HG03108 (cell line): ENCODE measurements at regions not wholly inside any gene's neighbourhood (a gene's known extent, or its start where the extent isn't known, plus 50 kb on each side); places are given as distances from the start of the nearest gene placed in this dataset.
"Not testable (repeated sequence)": the region's sequence is repeated elsewhere in the genome, so short reads cannot be mapped to it uniquely, and the experiment has no call there.

Experiments
- ATAC-seq: cut with Tn5 transposase; IDR thresholded peaks from one replicate; pipeline ENCODE4 v1.9.1; 2021; ENCODE audit warnings: moderate library complexity; ENCODE audit not compliant: unreplicated experiment

DNA sequence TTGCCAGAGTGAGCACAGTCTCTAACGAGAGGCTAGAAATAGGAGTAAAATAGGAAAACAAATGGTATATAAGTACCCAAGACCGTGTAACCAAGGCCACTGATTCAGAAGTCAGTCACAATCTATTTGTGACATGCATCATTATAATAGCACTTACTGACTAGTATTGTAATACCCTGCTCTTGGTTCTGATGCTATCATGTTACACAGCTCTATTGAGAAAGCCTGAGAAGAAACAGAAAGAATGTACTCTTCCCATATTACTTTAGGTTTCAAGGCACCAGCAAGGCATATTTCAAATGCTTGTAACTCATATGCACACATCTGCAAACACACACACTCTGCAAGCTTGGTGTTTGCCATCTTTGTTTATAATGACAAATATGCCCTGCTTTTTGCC is 746.4 kb downstream of the SLC4A3 start:
- ATAC-seq, result no peak

DNA sequence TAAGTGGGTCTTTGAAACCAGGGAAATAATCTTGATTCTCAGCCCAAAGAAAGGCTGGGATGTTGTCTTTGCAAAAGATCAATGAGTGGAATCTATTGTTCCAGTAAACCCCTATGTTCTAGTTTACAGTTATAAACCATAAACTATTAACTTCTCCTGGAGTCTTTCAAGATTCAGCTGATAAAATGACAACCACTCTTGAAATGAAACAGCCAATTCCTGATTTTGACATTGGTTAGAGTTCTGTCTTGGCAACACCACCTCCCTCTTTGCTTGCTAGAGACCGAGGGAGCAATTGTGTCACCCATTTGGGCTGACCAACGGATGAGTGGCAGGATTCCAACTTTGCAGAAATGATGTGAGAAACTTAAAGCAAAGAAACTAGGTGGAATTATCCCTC is 746.9 kb downstream of the SLC4A3 start:
- no peak for ATAC-seq

DNA sequence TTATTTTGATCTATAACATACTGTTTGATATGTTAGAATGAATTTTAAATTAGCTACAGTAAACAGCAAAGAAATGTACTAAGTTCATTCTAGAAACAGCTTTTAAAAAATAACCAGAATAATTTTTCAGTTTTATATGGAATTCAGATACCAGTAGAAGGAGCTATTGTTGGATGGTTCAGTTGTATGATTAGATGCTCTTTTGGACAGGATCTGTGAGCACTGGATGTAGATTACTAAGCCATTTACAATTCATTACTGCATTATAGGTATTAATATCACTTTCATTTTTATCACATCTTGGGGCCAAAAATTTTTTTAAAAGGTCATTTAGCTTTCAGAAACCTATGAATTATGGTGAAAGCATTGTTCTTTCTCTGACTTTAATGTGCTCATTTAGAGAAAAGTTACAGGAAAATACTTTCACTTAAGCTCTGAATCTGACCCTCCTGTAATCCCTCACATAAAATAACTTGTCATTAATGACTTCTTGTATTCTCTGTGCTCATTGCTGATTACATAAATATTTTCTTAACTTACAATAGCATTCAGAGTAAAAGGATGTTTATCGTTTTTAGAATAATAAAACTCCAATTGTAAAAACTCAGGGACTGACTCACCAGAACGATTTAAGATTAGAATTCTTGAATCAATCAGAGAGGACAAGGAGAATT is 750.2 kb downstream of the SLC4A3 start:
- no peak for ATAC-seq

DNA sequence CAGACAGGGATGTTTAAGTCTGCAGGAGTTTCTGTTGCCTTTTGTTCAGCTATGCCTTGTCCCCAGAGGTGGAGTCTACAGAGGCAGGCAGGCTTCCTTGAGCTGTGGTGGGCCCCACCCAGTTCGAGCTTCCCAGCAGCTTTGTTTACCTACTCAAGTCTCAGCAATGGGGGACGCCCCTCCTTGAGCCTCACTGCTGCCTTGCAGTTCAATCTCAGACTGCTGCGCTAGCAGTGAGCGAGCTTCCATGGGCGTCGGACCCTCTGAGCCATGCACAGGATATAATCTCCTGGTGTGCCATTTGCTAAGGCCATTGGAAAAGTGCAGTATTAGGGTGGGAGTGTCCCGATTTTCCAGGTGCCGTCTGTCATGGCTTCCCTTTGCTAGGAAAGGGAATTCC is 760.3 kb downstream of the SLC4A3 start:
- ATAC-seq, result not testable (repeated sequence)

DNA sequence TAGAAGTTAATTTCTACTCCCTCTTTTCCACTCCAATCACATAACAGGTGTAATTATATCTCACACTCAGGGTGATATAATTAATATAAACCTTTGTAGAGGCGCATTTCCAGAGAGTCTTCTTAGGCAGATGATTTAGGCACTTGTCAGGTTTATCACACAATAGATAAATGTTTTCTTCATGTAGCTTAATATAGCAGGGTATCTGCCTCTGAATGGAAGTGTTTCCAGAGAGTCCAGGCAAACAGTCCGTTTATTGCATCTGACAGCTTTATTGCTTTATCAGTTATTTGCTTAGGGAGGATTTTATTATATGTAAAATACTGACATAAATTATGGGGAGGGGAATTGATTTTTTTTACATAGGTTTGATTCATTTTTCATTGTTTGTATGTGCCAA is 766.3 kb downstream of the SLC4A3 start:
- ATAC-seq, result no peak

DNA sequence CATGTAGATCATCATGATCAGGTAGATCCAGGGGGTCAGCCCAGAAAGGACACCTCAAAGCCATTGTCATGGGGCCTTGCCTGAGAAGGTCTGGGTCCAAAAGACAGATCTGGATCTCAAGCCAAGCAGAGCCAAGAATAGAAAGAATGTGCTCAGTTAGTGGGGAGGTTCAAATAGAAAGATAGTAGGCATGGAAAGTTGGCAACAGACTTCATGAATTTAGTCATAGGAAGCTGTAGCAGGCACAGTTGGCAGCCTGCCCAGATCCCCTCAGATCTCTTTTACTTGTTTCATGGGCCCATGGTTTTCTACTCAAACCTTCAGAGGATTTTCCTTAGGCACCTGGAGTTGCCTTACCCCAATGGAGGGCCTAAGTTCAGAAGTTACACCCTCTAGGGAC is 767.0 kb downstream of the SLC4A3 start:
- no peak for ATAC-seq

DNA sequence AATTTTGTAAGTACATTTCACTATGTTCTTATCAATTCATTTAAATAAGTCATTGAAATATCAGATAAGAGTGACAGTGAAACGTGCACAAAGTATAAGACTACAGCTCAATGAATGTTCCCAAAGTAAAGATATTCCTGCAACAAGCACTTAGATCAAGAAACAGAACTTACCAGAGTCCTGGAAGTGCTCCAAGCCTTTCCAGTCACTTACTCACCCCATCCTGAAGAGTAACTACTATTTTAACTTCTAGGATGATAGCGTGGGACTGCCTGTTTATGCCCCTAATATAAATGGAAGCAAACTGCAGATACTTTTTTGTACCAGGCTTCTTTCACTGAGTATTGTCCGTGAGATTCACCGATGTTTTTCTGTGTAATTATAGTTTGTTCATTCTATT is 768.9 kb downstream of the SLC4A3 start:
- ATAC-seq, result no peak

DNA sequence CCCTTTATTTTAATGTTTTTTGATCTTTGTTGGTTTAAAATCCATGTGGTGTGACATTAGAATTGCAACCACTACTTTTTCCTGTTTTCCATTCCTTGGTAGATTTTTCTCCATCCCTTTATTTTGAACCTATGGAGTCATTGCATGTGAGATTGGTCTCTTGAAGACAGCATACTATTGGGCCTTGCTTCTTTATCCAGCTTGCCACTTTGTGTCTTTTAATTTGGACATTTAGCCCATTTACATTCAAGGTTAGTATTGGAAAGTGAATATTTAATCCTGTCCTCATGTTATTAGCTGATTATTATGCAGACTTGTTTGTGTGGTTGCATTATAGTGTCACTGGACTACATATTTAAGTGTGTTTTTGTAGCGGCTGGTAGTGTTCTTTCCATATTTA is 782.9 kb downstream of the SLC4A3 start:
- no peak for ATAC-seq

DNA sequence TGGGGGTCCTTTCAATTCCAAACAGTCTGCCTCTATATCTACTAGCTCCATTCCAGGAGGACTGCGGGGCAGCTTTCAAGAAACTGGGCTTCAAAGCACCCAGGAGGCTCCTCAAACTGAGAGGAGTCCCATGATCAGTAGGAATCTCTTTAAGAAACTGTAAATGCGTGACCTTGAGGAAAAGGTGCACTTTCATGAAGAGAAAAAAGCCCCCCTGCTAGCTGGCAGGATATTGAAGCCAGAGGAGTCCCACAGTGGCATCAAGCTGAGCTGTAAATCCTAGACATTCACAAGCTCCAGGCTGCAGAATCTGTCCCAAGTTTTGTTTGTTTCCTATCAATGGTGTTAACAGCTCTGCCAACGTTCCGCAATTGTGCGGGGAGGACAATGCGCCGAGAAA is 790.1 kb downstream of the SLC4A3 start:
- no peak for ATAC-seq

DNA sequence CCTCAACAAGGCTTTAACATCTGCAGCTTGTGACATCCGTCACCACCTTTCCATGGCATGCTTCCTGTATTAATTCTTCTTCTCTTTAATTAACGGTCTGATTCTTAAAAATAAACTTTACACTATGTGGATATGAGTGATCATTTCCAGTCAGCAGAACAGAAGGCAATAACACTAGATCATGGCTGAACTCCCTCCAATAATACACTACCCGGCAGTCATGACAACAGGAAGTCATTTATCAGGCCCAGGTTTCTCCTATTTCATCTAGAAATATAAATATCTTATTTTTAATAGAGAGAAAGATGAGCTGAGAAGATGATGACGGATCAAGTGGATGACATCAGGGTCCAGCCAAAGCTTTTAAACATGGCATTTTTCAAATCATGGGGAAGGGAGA is 792.2 kb downstream of the SLC4A3 start:
- no peak for ATAC-seq

DNA sequence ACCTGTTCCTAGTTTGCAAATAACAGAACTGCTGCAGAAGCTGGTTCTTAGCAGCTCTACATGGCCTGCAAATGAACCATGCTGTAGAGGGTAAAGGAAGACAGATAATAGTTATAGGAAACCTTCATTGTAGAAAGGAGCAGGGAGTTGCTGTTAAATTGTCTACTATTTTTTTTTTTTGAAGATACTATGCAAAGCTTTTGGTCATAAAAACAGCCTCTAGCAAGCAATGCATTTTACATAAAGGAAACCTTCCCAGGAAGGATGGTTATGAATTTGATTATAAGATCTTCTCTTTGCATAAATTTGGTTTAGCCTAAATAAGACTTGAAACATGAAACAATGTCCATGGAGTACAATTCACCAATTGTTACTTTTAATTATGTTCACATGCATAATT is 793.4 kb downstream of the SLC4A3 start:
- no peak for ATAC-seq

DNA sequence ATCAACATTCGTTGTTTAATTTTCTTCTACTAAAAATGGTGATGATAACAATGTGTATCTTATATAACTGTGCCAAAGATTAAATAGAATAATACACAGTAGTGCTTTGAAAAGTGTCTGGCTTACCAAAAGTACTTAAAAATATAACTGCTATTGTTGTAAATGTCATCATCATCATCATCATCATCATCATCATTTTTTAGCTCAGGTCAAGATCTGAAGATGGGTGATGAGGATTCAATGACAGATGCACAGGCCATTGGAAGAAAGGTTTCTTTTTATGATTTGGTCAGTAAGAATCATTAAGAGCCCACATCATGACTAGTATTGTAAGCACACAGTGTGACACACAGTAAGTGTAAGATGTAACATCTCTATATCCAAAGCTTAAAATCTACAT is 795.2 kb downstream of the SLC4A3 start:
- no peak for ATAC-seq

DNA sequence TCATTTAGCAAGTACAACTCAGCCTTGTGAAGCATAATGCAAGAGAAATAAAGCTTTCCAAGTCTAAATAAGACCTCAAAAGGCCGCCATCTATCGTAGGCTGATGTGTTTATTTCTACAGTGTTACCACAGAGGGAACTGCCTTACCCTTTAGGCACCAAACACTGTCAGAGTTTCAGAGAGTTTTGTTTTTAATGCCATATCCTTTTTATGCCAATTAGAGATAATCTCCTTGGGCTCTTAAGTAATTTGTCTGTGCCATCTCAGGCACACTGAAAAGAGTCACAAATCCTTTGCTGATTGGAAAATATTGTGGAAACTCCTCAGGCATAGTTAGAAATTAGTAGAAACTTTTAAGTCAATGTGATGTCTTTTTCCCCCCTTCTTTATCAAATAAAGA is 797.1 kb downstream of the SLC4A3 start:
- no peak for ATAC-seq

DNA sequence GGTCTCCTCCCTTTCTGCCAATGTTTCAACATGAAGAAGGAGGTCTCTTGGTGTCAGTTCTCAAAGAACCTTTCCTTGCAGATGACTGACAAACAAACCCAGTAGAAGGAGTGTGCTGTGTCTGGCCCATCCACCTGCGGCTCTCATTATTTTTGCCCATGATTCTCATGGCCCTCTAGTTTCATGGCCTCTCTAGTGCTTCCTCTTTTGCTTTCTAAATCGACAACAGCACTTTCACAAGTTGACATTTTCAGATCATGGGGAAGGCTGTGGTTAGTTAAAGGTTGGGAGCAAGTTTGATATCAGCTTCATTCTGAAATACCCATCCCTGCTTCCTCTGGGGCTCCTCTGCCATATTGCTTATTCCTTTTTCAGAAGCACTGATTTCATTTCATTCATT is 805.2 kb downstream of the SLC4A3 start:
- no peak for ATAC-seq

DNA sequence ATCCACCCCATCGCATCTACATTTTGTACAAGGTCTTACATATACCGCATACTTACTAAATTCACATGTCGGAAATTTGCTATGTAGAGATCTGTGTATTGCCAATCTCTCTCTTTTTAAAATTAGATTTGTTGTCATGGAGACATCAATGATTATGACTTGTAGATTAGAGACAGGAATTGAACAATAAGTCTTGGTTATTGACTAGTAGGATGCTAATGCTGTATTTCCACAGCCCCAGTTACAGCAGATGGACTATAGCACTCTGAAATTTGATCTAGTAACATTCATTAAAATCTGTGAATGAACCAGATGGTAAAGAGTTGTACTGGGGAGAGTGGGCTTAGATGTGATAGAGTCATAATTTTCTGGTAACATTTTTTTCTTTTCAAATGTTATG is 805.7 kb downstream of the SLC4A3 start:
- no peak for ATAC-seq

DNA sequence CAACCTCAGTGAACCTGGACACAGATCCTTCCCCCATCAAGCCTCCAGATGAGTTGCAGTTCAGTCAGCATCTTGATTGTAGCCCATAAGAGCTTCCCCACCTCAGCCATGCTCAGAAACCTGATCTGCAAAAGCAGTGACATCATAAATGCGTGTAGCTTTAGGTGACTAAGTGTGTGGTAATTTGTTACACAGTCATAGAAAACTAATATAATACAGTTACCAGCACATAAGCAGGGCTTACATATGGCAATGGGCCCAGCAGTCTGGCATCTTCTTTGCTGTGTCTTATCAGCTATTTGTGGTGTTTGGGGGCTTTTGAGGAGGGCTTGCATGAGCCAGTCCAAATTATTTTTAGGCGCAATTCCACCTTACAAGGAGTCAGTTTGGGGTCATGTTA is 807.0 kb downstream of the SLC4A3 start:
- ATAC-seq, result no peak

DNA sequence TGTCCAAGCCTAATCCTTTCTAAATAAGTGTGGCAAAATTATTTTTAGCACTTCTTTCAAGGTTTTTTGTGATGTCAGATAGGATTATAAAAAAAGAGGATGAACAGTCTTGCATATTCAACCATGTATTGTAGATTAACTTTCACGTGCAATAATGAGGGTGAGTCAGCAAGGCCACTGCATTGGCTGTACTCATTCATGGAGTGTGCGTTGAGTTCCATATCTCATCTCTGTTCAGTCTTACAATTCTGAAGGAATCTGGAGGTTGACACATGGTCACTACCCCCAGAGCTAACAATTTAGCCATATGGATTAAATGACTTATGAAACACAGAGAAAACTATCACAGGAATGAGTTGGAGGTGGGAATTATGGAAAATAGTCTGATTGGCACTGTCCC is 810.5 kb downstream of the SLC4A3 start:
- no peak for ATAC-seq

DNA sequence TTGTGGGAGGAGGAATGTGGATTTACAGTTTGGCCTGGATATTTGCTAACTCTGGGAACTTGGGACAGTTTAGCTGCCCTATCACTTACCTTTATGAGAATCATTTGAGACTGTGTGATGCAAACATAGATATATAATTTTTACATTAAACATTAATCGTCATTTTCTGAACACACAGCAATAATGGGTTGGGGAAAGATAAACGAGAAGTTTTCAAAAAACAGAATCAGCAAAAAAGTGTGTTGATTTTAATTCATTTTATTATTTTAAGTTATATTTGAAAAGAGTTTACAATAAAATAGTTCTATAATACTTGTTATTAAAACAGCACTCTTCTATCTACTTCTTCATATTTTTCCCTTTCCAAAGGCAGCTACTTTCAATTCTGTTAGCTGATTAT is 813.3 kb downstream of the SLC4A3 start:
- ATAC-seq, result no peak

DNA sequence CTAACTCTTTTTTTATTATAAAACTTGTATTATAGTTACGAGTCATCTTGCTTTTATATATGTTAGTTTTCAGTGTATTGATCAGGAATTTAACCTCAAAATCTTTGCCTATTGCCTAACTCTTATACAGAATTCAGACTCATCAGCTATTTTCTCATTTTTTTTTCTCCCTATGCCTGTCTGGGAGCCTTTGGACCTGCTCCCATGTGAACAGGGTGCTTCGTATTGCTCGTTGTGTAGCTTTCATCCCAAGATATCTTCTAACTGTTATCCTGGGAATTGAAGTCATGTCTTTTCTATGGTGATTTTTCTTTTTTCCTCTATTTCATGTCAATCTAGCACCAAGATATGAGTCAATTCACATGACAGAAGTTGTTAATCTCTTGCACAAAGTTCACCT is 814.0 kb downstream of the SLC4A3 start:
- no peak for ATAC-seq

DNA sequence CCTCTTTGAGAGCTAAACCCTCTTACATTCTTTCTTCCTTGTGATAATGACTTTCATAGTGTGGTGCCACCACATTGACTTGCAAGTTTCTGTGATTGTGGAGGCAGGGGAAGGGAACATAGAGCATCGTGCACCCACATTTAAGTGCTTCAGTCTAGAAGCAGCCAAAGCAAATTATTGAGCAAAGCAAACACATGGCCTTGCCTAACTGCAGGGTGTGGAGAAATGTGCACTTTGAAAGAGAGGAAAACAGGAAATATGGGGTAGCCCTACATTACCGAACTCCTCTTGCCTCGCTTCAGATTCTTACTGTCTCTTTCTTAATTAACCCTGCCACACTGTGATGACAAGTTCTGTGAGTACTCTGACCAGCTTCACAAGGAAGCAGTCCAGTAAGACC is 814.6 kb downstream of the SLC4A3 start:
- no peak for ATAC-seq

DNA sequence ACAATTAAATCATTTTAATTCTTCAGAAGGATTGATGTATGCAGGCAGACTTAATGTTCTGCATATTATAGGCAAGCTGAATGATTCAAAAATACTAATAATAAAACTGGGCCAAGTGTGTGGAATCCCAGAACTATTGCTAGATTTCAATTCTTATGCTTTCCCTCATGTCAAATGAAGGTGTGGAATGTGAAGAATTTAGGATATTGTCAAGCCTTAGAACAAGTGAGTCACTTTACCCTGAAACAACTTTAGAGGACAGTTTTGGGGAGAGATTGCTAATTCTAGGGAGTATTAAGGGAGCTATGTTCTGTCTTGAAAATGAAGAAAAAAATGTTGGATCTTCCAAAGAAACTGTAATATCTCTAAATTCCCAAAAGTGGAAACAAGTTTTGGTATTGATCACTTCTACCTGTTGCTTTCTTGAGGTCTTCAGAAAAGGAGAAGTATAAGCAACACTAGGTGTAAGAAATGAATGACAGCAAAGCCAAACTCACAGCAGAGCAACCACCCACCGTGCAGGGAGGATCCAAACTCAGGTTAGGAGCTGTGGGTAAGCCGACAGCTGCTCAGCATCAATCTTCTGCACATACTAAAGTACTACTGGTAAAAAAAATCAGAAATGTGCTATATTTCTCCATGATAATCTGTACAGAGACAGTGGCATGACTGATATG is 818.1 kb downstream of the SLC4A3 start:
- no peak for ATAC-seq

DNA sequence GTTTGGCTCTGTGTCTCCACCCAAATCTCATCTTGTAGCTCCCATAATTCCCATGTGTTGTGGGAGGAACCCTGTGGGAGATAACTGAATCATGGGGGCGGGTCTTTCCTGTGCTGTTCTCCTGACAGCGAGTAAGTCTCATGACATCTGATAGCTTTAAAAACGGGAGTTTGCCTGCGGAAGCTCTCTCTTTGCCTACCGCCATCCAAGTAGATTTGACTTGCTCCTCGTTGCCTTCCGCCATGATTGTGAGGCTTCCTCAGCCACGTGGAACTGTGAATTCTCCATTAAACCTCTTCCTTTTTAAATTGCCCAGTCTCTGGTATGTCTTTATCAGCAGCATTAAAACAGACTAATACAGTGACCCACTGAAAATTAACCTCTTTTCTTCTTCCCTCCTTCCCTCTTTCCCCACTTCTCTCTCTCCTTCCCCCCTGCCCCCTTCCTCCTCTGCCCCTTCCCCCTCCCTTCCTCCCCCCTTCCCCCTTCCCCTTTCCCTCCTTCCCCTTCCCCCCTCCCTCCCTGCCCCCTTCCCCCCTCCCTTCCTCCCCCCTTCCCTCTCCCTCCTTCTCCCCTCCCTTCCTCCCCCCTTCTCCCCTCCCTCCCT is 818.8 kb downstream of the SLC4A3 start:
- ATAC-seq, result no peak

DNA sequence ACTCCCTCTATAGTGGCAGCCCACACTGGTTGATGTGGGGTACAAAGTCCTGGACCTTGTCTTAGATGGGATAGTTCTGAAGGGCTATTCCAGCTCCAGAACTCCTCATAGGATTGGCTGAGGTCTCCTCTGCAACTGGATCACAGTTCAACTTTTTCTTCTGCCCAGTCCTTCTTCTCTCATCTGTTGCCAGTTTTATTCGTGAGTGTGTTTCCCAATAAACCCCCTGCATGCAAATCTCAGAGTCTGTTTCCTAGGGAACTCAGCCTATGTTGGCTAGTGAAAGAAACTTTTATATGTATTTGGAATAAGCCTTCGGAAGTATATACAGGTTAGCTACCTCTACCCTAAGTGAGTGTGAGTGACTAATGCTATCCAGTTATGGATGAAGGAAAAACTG is 823.4 kb downstream of the SLC4A3 start:
- no peak for ATAC-seq
